ENCODE measurements at regions not wholly inside any gene's neighbourhood (a gene's known extent, or its start where the extent isn't known, plus 50 kb on each side); places are given as distances from the start of the nearest gene placed in this dataset.

DNA sequence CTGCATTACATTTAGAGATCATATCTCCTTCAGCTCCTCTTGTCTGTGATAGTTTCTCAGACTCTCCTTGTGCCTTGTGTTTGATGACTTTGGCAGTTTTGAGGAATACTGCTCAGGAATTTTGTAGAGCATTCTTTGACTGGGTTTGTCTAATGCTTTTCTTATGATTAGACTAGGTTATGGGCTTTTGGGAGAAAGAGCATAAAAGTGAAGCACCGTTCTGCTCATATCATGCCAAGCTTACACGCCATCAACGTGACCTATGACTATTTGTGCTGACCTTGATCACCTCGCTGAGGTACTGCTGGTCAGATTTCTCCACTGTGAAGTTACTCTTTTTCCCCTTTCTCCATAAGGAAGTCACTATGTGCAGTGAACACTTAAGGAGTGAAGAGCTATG is 256.0 kb downstream of the LY86 start:
- TF ChIP-seq, protein P1, sequence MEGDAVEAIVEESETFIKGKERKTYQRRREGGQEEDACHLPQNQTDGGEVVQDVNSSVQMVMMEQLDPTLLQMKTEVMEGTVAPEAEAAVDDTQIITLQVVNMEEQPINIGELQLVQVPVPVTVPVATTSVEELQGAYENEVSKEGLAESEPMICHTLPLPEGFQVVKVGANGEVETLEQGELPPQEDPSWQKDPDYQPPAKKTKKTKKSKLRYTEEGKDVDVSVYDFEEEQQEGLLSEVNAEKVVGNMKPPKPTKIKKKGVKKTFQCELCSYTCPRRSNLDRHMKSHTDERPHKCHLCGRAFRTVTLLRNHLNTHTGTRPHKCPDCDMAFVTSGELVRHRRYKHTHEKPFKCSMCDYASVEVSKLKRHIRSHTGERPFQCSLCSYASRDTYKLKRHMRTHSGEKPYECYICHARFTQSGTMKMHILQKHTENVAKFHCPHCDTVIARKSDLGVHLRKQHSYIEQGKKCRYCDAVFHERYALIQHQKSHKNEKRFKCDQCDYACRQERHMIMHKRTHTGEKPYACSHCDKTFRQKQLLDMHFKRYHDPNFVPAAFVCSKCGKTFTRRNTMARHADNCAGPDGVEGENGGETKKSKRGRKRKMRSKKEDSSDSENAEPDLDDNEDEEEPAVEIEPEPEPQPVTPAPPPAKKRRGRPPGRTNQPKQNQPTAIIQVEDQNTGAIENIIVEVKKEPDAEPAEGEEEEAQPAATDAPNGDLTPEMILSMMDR (conservative IDR thresholded peaks at IDR 0.05; ENCODE audit: low read depth, low read length): no peak
- TF ChIP-seq EZH2 (IDR thresholded peaks at IDR 0.05; ENCODE audit: borderline replicate concordance, low read depth, low read length, poor library complexity, severe bottlenecking): no peak
- no peaks in the 10 kb centered on the region for H3K27me3 ChIP-seq (replicated peaks; ENCODE audit: insufficient read depth, low read depth, low read length, poor library complexity)
- H3K9me3 ChIP-seq (ENCODE audit: low read depth, low read length, poor library complexity, severe bottlenecking): peaks cover 14% of the 10 kb centered on the region
- CTCF ChIA-PET: no interaction called here
- H3K4me3 ChIP-seq (ENCODE audit: low read depth, low read length, poor library complexity, severe bottlenecking): no peak overlapping the region
- POLR2A ChIA-PET (ENCODE audit: low non-redundant PET): no interaction called here
- no peaks in the 10 kb centered on the region for H3K36me3 ChIP-seq (ENCODE audit: insufficient read depth, low read length, poor library complexity, severe bottlenecking)
- intact Hi-C loops (cut with micrococcal nuclease; ENCODE audit: unreplicated experiment): no loop called here
- DNase-seq (ENCODE audit: low spot score): no peak
- H3K27ac ChIP-seq (ENCODE audit: low read depth, low read length, poor library complexity, severe bottlenecking): no peak overlapping the region
- H3K4me1 ChIP-seq (ENCODE audit: insufficient read depth, low read length, poor library complexity, severe bottlenecking): peaks cover 17% of the 10 kb centered on the region
- no TSS peak for BruUV-seq (replicated peaks)

DNA sequence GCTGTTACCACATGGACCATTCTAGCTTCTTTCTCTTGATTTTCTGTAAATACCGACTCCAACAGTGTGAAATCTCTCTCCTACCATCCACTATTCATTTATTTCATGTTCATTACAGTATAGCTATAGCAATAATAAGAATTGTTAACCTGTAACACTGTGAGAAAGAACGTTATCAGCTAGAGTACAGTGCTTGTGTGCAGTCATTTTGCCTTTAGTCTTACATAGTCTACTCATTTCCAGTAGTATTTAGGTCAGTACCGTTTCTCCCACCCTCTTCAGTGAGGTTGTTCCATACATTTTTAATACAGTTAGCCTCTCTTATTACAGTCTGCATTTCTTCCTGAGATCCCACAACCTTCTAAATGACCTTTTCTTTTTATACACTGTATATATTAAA is 257.1 kb downstream of the LY86 start:
- ChIA-PET CTCF (no interaction called here), POLR2A (ENCODE audit: low non-redundant PET) (no interaction called here)
- H3K4me1 ChIP-seq (ENCODE audit: insufficient read depth, low read length, poor library complexity, severe bottlenecking): peaks cover 17% of the 10 kb centered on the region
- no peak overlapping the region for H3K4me3 ChIP-seq (ENCODE audit: low read depth, low read length, poor library complexity, severe bottlenecking)
- DNase-seq (ENCODE audit: low spot score): no peak
- peaks cover 14% of the 10 kb centered on the region for H3K9me3 ChIP-seq (ENCODE audit: low read depth, low read length, poor library complexity, severe bottlenecking)
- no peak overlapping the region for H3K27ac ChIP-seq (ENCODE audit: low read depth, low read length, poor library complexity, severe bottlenecking)
- intact Hi-C loops (cut with micrococcal nuclease; ENCODE audit: unreplicated experiment): no loop called here
- TF ChIP-seq, protein P1 (conservative IDR thresholded peaks at IDR 0.05; ENCODE audit: low read depth, low read length): no peak
- no peak for TF ChIP-seq EZH2 (IDR thresholded peaks at IDR 0.05; ENCODE audit: borderline replicate concordance, low read depth, low read length, poor library complexity, severe bottlenecking)
- no peaks in the 10 kb centered on the region for H3K27me3 ChIP-seq (replicated peaks; ENCODE audit: insufficient read depth, low read depth, low read length, poor library complexity)
- H3K36me3 ChIP-seq (ENCODE audit: insufficient read depth, low read length, poor library complexity, severe bottlenecking): no peaks in the 10 kb centered on the region
- no TSS peak for BruUV-seq (replicated peaks)

DNA sequence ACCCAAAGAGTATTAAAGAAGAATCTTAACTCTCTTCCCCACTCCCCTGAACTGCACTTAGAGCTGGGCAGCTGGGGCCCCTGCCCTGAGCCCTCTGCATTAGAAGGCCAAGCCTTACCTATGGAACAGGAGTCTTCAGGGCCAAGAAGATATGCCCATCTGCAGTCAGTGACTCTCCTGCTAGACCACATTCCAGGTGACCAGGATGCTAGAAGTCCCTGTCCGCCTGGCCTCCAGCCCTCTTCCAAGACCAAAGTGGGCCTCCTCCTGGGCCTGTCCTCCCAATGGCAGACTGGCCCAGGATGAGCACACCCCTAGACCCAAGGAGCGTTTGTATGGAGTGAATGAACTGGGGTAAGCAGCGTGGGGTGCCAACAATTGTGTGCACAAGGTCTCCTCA is 259.1 kb downstream of the LY86 start:
- H3K4me3 ChIP-seq (ENCODE audit: low read depth, low read length, poor library complexity, severe bottlenecking): no peak overlapping the region
- intact Hi-C loops (cut with micrococcal nuclease; ENCODE audit: unreplicated experiment): no loop called here
- peaks cover 19% of the 10 kb centered on the region for H3K4me1 ChIP-seq (ENCODE audit: insufficient read depth, low read length, poor library complexity, severe bottlenecking)
- peaks cover 14% of the 10 kb centered on the region for H3K9me3 ChIP-seq (ENCODE audit: low read depth, low read length, poor library complexity, severe bottlenecking)
- ChIA-PET POLR2A (ENCODE audit: low non-redundant PET) (no interaction called here), CTCF (no interaction called here)
- no TSS peak for BruUV-seq (replicated peaks)
- DNase-seq (ENCODE audit: low spot score): no peak
- no peak overlapping the region for H3K27ac ChIP-seq (ENCODE audit: low read depth, low read length, poor library complexity, severe bottlenecking)
- H3K27me3 ChIP-seq (replicated peaks; ENCODE audit: insufficient read depth, low read depth, low read length, poor library complexity): no peaks in the 10 kb centered on the region
- TF ChIP-seq EZH2 (IDR thresholded peaks at IDR 0.05; ENCODE audit: borderline replicate concordance, low read depth, low read length, poor library complexity, severe bottlenecking): no peak
- TF ChIP-seq, protein P1 (conservative IDR thresholded peaks at IDR 0.05; ENCODE audit: low read depth, low read length): no peak
- H3K36me3 ChIP-seq (ENCODE audit: insufficient read depth, low read length, poor library complexity, severe bottlenecking): no peaks in the 10 kb centered on the region
